ENCODE measurements at regions not wholly inside any gene's neighbourhood (a gene's known extent, or its start where the extent isn't known, plus 50 kb on each side); places are given as distances from the start of the nearest gene placed in this dataset.

- no peak for DNase-seq (ENCODE audit: low read depth in 2 of 2)
Measured at GRCh38 chr1:58891347-58891746, 107.5 kb upstream of the JUN start.

DNA sequence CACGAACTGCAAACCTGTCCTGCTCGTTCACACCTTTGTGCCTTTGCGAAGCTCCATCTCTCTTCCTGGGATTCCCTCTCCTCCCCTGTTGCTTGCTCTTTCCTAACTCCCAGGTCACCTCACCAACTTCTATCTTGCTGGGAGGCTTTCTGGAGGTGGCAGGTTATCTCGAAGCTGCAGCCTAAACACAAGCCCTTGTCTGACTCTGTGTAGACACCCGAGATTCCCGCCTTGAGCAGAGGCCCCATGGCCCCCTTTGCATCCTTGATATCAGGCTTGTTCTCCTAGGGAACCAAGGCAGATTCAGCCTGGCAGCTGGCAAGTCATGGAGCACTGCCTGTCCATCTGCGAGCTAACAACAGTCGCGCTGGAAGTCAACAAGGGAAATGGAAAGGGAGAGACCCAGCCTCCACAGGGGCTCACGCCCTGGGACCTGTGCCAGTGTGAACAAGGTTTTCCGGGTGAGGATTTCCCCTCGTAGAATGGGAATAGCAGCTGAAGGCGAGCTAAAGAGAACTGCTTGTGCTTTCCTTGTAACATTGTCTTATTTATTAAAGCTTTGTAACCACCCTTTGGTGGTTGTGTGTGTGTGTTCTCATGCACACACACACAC is 109.5 kb upstream of the JUN start:
- DNase-seq (ENCODE audit: low read depth in 2 of 2): no peak

- DNase-seq (ENCODE audit: low read depth in 2 of 2): no peak
Measured at GRCh38 chr1:58895082-58895481, 111.2 kb upstream of the JUN start.

DNA sequence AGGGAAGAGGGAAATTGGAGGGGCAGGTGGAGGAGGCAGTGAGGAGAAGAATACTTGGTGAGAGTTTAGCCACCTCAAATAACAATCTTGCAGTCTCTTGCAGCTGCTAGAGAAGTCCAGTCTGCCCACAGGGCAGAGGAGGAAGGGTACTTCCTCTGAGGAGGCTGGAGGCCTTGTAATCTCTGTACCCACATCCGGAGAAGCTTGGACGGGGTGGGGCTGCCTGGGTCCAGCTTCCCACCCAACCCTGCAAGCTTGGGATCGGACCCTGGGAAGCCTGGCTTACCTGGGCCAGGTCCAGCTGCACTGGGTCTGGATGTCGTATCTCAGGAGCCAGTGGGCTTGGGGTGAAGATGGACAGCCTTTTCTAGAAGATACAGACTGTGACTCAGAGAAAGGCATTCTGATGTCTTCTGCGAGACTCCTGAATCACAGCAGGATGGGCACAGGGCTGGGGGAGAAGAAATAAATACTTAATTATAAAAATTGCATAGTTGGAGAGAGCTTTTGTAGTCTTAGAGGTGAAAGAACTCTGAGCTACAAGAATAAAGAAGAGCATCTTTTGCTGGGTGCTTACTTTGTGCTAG is 111.8 kb upstream of the JUN start:
- no peak for DNase-seq (ENCODE audit: low read depth in 2 of 2)

DNA sequence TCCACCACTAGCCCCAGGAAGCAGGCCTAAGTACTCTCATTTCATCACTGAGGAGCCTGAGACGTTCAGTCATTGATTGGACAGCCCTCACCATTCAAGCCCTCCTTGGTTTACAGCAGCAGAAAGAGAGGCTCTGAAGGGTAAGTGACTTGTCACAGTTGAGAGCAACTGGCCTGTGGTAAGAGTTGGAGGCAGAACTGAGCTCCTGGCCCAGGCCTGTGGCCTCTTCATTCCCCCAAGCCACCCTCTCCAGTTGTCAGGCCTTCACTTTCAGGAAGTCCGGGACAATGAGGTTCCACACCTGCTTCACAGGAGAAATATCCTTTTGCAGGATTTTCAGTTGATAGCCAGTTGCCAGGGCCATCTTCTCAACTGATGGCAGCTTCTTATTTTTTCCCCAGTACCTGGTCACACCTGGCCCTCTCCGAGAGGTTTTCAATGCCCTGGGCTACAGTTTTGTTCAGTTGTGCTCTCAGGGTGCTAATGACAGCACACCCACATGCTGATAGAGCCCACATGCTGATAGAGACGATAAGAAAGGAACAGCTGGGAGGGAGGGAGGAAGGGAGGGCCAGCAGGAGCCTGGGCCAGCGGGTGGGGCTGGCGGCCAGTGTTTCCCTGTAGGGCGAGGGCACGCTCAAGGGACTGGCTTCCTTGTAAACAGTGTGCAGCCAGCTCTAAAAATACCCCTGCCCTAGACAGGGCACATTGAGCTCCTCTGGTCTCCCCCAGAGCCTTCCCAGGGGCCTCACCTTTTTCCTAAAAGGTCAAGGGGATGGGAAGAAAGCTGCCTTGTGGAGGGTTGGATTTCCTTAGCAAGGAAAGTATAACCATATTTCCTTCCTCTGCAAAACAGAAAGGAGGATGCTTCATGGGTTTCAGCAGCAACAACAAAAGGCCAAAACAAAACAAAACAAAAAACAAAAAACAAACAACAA is 112.7 kb upstream of the JUN start:
- DNase-seq (ENCODE audit: low read depth in 2 of 2): no peak

- no peak for DNase-seq (ENCODE audit: low read depth in 2 of 2)
Measured at GRCh38 chr1:58898739-58899586, 115.1 kb upstream of the JUN start.

DNA sequence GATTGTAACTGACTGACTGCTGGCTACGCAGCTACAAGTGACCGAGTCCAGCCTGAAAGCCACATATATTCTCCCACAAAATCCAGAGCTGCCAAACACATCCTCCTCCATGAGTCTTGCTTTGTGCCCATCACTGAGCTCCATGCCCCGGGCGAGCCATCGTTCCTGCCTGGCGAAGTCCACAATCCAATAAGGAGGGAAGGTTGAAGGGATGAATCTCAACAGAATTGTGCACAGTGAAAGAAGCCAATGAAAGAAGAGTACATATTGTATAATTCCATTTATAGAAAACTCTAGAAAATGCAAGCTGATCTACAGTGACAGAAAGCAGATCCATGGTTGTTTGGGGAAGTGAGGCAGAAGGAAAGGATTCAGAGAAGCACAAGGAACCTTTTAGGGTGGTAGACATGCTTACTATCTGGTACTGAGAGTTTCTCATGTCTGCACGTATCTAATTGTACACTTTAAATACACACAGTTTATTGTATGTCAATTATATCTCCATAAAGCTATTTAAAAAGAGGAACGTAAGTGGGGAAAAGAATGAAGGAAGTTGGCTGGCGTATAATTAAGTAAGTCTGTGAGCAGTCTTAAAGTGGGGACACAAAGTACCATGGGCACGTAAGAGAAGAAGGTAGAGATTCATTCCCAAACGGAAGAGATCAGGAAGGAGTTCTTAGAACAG is 115.9 kb upstream of the JUN start:
- no peak for DNase-seq (ENCODE audit: low read depth in 2 of 2)

GRCh38 chr1:58900396-58900795 is 116.5 kb upstream of the JUN start:
- no peak for DNase-seq (ENCODE audit: low read depth in 2 of 2)

DNA sequence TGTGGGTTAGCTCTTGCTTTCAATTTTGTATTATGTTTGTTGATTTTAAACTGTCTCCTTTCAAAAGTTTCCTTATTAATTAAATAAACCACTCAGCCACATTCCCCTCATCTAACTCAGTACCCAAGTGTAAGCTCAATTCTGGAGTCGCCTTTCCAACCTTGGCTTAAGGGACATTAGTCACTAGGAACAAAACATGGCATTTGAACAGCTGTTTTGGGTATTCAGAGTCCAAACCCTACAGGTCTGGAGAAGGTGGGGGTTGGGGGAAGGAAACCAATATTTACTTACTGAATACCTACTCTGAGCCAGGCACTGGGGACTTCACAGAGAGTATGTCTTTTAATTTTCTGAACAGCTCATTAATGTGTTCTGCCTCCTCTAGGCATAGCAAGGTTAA is 117.2 kb upstream of the JUN start:
- DNase-seq (ENCODE audit: low read depth in 2 of 2): no peak

GRCh38 chr1:58902830-58903513 is 119.1 kb upstream of the JUN start:
- no peak for DNase-seq (ENCODE audit: low read depth in 2 of 2)

DNA sequence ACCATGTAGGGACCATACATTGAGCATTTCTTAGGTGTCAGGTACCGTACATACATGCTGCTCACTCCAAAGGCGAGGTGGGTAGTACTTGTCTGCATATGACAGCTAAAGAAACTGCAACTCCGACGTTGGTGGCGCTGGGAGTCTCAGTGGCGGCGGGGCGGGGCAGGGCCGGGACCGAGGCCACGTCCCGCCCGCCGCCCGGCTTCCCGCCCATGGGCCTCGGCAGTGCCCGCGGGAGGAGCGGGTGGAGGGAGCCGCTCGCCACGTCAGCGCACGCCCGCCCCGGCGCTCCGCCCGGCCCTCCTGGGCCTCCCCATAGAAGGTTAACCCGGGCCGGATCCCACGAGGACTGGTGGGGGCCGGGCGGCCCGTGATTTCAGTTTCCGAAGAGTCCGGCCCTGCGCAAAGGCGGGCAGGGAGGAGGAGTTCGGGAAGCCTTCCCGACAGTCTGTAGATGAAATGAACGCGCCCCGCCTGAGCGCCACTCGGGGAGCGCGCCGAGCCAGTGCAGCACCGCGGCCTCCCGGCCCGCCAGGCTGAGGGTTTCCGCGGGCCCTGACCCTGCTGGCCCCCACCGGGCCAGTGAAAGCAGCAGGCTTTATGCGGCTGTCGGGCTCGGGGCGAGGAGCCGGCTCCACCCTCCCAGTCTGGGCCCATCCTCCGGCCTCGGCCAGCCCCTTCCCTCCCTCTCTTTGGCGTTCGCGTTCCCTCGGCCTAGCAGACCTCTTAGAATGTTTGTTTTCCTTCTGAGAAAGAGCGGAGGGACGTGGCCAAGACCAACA is 119.9 kb upstream of the JUN start:
- peak; percentile 78 to 80 for DNase-seq (ENCODE audit: low read depth in 2 of 2)

DNA sequence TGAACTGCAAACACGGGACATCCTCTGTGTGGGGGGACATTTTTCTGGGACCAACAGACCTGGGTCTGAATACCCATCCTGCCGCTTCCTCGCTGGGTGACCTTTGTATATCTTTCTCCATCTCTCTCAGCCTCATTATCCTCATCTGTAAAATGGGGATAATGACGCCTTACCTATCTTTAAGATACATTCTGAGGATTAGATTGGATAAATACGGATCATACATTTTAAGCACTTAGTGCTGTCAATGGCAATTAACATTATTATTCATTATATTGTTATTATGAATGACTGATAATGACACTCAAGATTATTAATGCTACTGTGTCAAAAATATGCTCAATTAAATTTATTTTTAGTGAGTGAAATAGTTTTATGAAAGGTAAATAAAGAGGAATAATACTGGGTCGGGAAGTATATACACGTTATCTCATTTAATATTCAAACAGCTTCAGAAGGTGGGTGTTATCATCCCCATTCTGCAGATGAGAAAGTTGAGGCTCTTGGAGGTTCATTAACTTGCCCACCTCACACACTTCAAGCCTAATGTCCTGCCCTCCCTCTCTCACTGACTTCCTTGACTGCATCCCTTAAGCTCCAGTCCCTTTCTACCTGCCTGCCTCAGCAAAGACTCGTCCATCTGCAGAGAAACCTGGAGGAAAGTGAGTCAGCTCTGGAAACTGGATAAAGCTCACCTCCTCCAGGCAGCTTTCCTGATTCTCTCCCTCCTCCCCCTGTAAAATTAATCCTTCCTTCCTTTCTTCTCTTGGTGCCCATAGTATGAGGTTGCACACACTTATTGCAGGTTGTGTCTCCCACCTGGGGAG is 120.7 kb upstream of the JUN start:
- no peak for DNase-seq (ENCODE audit: low read depth in 2 of 2)

DNA sequence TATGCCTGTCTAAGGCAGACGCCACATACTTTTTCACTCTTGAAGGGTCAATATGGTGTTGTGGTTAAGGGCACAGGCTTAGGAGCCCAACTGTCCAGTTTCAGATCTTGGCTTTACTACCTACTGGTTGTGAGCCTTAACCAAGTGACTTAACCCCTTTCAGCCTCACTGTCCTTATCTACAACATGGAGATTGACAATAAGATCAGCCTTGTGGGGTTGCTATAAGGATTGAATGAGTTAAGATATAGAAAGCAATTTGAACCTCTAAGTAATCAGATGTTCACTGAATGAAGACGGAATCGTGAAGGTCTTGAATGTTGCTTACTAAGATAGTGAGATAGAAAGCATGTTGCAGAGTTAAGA is 121.3 kb upstream of the JUN start:
- no peak for DNase-seq (ENCODE audit: low read depth in 2 of 2)

DNA sequence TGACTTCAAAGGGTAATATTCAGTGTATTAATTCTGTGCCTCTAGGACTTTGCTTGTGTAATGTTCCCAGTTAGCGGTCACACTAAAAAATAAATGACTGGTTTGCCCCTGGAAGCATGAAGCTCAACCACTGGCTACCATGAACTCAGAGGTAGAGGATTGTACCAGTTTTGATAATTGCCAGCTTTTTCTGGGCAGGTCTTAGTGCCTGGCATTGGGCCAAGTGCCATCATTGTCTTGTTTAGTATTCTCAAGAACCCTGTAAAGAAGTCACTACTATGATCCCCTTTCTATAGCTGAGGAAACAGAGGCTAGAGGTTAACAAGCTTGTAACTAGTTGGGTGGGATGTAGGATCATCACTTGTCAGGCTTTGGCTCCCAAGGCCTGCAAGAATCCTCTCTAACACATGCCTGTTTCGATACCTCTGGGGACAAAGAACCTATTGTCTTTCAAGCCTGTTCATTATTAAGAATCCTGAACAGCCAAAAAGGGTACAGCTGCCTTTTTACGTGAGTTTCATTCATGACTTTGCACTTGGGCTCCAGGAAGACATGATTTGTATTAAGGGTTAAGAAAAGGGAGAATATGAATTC is 121.9 kb upstream of the JUN start:
- DNase-seq (ENCODE audit: low read depth in 2 of 2): no peak

GRCh38 chr1:58907398-58907797 is 123.6 kb upstream of the JUN start:
- DNase-seq (ENCODE audit: low read depth in 2 of 2): no peak

DNA sequence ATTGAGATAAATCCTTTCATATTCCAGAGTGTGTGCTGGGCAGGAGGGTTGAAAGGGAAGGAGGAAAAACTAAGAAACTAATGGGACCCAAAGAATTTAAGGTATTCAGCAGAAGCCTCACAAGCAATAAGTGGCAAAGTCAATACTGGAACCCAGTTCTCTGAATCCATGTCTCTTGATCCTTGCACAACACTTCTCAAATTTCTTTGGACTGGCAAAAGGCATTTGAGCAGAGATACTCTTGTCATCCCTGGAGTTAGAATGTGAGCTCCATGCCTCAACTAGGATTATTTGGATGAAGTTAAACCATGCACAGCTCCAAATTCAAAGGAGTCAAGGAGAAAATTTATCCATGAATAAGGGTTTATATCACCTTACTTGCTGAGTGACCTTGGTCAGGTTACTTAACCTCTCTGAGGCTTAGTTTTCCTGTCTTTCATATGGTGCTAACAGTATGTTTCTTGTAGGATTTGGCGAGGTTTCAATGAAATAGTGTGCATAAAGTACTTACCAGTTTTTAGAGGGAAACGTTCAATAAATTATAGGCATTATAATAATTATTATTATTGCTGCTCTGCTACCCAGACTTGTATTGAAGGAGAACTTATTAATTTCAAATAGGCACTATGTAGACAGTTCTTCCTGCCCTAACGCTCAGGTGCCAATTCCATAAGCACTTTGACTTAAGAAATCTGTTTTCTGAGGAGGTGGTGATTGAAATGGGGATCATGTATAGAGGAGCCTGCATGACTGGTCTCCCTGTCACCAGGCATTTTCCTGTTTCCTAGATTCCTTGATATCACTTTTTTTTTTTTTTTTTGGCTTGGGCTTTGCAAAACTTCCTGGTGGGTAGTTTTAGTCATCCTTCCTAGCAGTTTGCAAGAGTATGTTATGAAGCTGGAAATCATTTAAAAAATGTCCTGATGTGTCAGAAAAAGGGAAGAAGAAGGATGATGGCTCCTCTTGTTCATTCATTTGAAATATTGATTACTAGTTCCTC is 125.0 kb upstream of the JUN start:
- DNase-seq (ENCODE audit: low read depth in 2 of 2): no peak

DNA sequence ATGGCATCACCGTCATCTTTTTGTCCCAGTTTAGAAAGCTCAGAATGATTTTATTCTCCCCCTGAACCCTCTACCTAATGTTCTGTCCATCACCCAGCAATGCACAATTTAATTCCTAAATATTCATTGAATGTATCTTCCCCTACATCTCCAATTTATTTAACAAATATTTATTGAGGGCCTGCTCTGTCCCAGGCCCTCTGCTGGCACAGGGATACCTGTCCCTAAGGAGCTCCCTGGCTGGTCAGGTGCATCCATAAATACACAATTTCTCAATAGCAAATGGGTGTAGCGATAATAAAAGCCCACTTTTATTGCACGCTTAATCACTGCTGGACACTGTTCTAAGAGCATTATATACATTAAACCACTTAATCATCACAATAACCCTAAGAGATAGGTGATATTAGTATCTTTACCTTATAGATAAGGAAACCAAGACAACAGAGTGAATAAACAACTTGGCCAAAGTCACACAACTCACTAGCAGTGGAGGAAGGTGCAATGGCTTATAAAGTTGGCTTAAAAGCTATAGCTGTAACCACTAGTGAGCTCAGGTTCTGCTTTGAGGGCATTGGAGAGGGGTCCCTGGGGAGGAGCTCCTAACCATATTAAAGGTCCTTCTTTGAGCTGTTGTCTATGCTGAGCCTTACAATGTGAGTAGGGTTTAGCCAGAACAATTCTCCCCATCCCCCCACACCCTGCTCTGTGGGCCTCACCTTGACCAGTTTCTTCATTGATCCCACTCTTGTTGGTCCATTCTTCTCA is 126.3 kb upstream of the JUN start:
- no peak for DNase-seq (ENCODE audit: low read depth in 2 of 2)
